Loucy (cell line): ENCODE measurements at regions not wholly inside any gene's neighbourhood (a gene's known extent, or its start where the extent isn't known, plus 50 kb on each side); places are given as distances from the start of the nearest gene placed in this dataset.

Experiments used
- EZH2phosphoT487 ChIP-seq: fragments of 200-600 bp; IDR thresholded peaks from 2 replicates; pipeline ENCODE4 v1.6.1; 2018; ENCODE audit warnings: antibody characterized with exemption, mild to moderate bottlenecking, moderate library complexity, borderline replicate concordance
- TF ChIP-seq, protein P1 (sequence below): fragments of 200-600 bp; sonication (generic); conservative IDR thresholded peaks from 2 replicates; pipeline ENCODE4 v1.5.1; 2014; ENCODE audit warnings: mild to moderate bottlenecking, antibody characterized with exemption, low read length

DNA sequence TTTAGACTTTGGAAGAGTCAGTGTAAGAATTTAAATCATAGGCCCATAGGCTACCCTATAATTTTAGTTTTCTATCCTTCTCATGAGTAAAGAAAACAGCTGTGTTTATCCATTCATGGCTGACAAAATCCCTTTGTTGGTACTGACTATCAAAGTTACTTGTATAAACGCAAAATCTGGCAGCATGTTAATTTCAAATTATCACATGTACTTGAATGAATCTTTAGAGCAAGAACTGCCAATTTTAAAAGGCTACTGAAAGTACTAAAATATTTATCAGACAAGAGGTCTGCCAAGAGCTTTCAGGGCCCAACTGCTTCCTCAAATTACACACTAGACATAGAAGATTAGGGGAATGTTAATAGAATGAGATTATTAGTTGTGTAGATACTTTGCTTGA, 66.6 kb downstream of the MYL12B start:
- TF ChIP-seq, protein P1, sequence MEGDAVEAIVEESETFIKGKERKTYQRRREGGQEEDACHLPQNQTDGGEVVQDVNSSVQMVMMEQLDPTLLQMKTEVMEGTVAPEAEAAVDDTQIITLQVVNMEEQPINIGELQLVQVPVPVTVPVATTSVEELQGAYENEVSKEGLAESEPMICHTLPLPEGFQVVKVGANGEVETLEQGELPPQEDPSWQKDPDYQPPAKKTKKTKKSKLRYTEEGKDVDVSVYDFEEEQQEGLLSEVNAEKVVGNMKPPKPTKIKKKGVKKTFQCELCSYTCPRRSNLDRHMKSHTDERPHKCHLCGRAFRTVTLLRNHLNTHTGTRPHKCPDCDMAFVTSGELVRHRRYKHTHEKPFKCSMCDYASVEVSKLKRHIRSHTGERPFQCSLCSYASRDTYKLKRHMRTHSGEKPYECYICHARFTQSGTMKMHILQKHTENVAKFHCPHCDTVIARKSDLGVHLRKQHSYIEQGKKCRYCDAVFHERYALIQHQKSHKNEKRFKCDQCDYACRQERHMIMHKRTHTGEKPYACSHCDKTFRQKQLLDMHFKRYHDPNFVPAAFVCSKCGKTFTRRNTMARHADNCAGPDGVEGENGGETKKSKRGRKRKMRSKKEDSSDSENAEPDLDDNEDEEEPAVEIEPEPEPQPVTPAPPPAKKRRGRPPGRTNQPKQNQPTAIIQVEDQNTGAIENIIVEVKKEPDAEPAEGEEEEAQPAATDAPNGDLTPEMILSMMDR = no peak
- no peak for TF ChIP-seq EZH2phosphoT487
